ENCODE measurements at regions not wholly inside any gene's neighbourhood (a gene's known extent, or its start where the extent isn't known, plus 50 kb on each side); places are given as distances from the start of the nearest gene placed in this dataset.
A peak's percentile ranks its signal among the peaks of the same experiment; 100 is the strongest.

DNA sequence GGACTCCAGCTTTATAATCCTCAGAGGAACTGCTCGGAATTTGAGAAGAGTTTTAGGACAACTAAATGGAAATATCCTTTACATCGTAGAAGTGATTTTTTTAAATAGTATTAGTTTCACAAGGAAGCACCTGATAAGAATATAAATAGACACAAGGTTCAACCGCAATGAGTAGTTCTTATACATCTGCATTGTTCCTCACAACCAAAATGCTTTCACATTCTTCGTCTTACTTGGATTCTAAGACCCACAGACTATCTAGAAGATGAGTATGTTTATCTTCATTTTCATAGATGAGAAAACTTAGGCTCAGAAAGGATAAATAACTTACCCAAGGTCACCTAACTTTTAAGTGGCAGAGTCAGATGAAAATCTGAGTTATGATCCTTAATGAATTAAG is 469.0 kb downstream of the GALC start:
- no peak for DNase-seq (ENCODE audit: low read depth)

DNA sequence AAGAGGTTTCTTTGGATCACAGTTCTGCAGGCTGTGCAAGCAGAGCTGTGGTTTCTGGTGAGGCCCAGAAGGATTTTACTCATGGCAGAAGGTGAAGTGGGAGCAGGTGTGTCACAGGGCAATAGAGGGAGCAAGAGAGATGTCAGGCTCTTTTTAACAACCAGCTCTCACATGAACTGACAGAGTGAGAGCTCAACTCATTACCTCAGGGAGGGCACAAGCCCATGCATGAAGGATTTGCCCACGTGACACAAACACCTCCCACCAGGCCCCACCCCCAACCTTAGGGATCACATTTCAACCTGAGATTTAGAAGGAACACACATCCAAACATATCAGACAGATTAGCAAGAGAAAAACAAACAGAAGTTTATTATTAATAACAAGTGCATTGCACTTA is 470.4 kb downstream of the GALC start:
- DNase-seq (ENCODE audit: low read depth): no peak

DNA sequence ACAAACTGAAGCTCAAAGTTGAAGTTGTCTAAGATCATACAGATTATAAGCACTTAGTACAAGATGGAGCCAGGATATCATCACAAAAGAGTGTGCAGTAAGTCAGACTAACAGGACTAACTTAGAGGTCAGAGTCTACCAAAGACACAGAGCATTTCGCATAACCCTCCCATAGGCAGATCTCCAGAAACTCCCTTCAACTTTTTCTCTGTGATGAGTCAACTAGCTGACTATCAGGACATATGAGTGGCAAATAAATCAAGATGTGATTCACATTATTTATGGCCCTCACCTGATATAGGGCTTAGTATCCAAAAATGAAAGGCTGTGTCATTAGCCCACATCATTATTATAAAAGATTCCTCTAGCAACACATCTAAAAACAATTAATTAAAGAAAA is 484.6 kb downstream of the GALC start:
- no peak for DNase-seq (ENCODE audit: low read depth)

GRCh38 chr14:87503711-87504110 is 489.3 kb downstream of the GALC start:
- no peak for DNase-seq (ENCODE audit: low read depth)

- DNase-seq (ENCODE audit: low read depth): no peak
Observed at GRCh38 chr14:87497301-87497700, 495.7 kb downstream of the GALC start.

DNA sequence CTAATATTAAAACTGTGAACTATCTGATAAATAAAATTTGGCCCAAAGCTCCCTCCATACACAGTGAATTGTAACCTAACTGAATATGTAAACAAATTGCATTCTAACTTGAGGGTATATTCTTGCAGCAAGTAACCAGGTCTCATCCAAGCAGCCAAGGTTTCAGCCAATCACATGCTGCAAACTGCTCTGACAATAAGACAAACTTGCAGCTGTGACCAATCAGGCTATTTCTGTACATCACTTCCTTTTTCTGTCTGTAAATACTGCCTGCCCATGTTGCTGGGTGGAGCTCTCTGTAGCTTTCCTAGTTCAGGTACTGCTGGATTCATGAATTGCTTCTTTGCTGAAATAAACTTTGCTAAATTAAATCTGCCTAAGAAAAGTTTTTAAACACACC is 499.0 kb downstream of the GALC start:
- DNase-seq (ENCODE audit: low read depth): no peak

DNA sequence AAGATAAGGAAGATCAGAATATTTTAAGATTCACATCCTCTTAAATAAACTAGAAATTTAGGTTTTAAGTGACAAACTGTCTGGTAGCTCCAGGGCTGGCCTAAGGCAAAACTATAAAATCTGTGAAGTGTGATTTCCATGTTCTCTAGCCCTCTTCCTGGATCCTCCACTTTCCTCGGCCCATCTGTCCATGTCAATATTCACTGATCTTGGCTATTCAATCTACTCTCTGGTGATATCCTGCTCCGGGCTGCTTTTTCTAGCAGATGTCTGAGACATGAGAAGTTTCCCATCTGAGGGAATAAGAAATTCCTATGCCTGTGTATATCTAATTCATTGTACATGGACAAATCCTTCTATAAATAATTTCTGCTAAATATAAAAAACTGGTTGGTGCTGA is 500.4 kb downstream of the GALC start:
- DNase-seq (ENCODE audit: low read depth): no peak

DNA sequence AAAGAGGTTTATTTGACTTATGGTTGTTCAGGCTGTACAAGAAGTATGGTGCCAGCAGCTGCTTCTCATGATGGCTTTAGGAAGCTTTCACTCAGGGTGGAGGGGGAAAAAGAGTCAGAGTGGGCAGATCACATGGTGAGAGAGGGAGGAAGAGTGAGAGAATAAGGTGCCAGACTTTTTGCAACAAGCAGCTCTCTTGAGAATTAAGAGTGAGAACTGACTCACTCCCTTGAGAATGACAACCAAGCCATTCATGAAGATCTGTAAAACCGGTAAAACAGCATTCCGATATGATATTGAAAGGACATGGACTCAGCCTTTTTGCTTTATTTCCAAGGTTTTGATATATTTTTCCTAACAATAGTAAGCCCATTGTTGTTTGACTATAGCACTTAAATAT is 501.2 kb downstream of the GALC start:
- no peak for DNase-seq (ENCODE audit: low read depth)

- DNase-seq (ENCODE audit: low read depth): no peak
Observed at GRCh38 chr14:87489196-87489819, 503.7 kb downstream of the GALC start.

DNA sequence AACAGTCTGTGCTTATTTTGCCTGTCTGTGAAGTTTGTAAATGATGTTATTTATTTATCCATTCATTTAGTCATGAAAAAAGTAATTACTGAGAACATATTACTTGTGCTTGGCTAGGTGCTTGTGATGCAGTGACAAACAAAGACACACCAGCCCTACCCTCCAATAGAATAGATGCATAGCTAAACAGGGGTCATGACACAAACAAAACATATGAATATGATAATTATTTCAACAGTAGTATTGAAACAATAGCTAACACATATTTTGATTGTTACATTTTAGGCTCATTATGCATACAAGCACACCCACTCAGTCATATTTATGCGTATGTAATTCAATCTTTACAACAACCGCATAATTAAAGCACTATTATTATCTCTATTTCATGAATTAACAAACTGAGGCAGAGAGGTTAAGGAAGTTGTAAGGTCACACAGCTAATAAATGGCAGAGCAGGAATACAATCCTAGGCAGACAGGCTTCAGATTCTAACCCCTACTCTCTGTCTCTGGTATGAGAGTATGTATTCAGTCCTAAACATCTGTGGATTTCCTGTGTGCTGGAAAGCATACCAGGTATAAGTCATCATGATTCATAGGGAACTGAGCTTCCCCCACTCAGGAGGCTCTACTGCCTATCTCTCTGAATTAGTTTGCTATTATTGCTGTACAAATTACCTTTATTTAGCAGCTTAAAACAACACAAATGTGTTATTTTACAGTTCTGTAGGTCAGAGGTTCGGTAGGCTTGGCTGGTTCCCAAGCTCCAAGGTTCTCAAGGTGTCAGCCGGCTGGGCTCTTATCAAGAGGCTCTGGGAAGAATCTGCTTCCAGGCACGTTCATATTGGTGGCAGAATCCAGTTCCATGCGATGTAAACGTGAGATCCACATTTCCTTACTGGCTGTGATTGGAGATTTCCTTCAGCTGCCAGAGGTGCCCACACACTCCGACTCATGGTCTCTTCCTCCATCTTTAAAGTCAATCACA is 509.4 kb downstream of the GALC start:
- no peak for DNase-seq (ENCODE audit: low read depth)

- DNase-seq (ENCODE audit: low read depth): no peak
Observed at GRCh38 chr14:87468531-87468930, 524.5 kb downstream of the GALC start.

DNA sequence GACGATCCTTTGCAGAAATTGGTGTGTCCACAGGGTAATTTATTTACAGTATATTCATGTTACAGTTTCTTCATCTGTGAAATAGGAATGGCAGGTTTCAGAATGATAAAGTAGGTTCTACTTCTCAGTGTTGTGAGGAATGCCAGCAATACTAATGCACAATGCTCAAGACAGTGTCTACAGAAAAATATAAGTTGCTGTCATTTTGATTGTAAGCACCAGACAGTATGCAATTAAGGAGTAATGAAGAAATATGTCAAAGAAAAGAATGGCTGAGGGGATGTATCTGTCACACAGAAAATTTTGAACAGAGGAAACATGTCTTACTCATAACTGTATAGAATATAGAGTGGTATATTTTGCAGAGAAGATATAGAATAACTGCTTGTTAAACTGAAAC is 525.4 kb downstream of the GALC start:
- no peak for DNase-seq (ENCODE audit: low read depth)

- DNase-seq (ENCODE audit: low read depth): no peak
Observed at GRCh38 chr14:87465770-87466169, 527.2 kb downstream of the GALC start.

- no peak for DNase-seq (ENCODE audit: low read depth)
Observed at GRCh38 chr14:87461704-87462103, 531.3 kb downstream of the GALC start.

- DNase-seq (ENCODE audit: low read depth): no peak
Observed at GRCh38 chr14:87457720-87458119, 535.3 kb downstream of the GALC start.

DNA sequence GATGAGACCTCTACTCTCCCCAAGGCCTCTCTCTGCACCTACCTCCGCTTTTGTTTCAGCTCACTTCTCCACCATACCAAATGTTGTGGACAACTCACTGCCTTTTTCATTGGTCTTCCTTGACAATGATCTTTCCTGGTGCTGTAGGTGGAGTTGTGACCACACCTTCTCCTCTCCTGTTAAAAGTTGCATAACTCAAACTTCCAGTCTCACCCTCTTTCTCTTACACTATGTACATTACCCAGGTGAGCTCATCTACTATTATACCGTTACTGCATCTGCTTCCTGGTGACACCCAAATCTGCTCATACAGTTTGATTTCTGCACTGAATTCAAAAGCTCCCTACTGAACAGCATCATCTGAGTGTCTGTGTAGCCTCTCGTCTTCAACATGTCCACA is 542.8 kb downstream of the GALC start:
- DNase-seq (ENCODE audit: low read depth): no peak

- DNase-seq (ENCODE audit: low read depth): no peak
Observed at GRCh38 chr14:87449016-87449415, 544.0 kb downstream of the GALC start.

DNA sequence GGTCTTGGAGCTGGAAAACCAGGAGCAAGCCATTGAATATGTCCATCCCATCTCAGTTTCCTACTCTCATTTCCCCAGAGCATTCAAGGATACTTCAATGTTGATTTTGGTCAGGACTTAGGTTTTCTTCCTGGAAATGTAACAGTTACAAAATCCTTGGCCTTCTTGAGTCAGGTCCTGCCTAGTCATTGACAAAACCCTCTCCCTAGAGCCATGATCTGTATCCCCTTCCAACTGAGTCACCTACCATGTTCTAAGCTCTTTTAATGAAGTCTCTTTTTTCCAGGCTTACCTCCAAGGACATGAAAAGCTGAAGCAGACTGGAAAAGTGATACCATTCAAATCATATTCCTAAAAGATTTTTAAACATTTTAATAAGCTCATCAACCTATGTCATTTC is 549.2 kb downstream of the GALC start:
- DNase-seq (ENCODE audit: low read depth): peak; percentile 16

DNA sequence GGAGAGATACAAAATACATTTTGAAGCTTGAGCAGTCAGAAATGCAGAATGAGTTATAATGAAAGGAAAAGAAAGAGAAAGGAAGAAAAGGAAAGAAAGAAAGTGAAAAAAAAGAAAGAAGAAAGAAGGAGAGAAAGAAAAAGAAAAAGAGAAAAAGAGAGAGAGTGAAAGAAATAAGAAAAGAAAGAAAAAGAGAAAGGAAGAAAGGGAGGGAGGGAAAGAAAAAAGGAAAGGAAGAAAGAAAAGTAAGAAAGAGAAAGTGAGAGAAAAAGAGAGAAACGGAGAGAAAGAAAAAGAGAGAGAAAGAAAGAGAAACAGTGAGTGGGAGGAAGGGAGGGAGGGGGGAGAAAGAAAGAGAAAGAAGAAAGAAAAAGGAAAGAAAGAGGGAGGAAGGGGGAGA is 549.9 kb downstream of the GALC start:
- DNase-seq (ENCODE audit: low read depth): no peak

- no peak for DNase-seq (ENCODE audit: low read depth)
Observed at GRCh38 chr14:87437158-87437557, 555.8 kb downstream of the GALC start.

DNA sequence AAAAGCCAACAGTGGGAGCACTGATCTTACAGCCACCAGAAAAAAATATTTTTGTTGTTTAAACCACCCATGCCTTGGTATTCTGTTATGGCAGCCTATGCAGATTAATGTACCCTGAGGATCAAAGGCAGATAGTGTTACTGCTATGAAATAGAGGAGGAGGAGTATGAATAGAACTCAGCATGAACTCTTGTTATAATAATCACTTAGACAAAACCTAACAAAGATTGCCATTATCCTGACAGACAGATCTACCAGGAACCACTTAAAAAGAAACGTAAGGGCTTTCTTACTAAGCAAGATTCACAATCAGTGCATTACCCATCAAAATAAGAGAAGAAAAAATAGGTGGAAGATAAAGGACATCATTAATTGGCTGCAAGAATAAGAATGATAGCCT is 558.3 kb downstream of the GALC start:
- no peak for DNase-seq (ENCODE audit: low read depth)

DNA sequence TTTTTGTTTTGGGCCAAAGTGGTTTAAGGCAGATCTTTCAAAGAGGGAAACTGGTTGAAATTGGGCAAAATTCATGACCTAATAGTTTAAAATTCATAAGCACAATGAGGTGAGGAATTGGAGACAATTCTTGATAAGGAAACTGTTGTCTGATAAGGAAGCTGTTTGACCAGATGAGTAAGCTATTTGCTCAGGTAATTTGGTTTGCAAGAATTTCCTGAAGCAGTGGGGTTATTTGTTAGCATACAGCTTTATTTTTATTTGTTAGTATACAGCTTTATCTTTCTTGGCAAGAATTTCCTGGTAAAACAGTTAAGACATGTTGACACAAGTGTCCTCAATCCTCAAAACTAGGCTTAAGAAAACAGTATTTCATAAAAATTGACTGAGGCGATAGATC is 559.0 kb downstream of the GALC start:
- no peak for DNase-seq (ENCODE audit: low read depth)

- DNase-seq (ENCODE audit: low read depth): no peak
Observed at GRCh38 chr14:87432698-87433097, 560.3 kb downstream of the GALC start.

GRCh38 chr14:87430810-87431209 is 562.2 kb downstream of the GALC start:
- DNase-seq (ENCODE audit: low read depth): peak; percentile 3

Data from fibroblast of gingiva (primary cell).